ENCODE measurements at regions not wholly inside any gene's neighbourhood (a gene's known extent, or its start where the extent isn't known, plus 50 kb on each side); places are given as distances from the start of the nearest gene placed in this dataset.
"Not testable (repeated sequence)": the region's sequence is repeated elsewhere in the genome, so short reads cannot be mapped to it uniquely, and the experiment has no call there.

DNA sequence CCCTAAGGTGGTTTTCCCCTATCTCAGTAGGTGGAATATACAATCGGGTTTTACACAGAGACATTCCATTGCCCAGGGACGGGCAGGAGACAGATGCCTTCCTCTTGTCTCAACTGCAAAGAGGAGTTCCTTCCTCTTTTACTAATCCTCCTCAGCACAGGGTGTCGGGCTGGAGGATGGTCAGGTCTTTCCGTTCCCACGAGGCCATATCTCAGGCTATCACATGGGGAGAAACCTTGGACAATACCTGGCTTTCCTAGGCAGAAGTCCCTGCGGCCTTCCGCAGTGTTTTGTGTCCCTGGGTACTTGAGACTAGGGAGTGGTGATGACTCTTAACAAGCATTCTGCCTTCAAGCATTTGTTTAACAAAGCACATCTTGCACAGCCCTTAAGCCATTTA, 555.8 kb downstream of the HTR7 start:
- H3K4me1 Mint-ChIP-seq; H3K27me3 ChIP-seq (replicated peaks in 1 of 4; ENCODE audit: control extremely low read depth in 1 of 4, control insufficient read depth in 3 of 4, insufficient read depth in 4 of 4, low read length in 3 of 4); H3K9ac ChIP-seq (ENCODE audit: low read length); CTCF ChIA-PET; H3K27me3 Mint-ChIP-seq; ATAC-seq (ENCODE audit: low read depth); H3K27ac Mint-ChIP-seq; intact Hi-C loops (cut with micrococcal nuclease); POLR2A ChIA-PET; H3K4me3 Mint-ChIP-seq; H3K9me3 Mint-ChIP-seq (ENCODE audit: insufficient read depth); H3K4me2 ChIP-seq (replicated peaks; ENCODE audit: low read depth, low read length, poor library complexity, severe bottlenecking); H3K9me3 ChIP-seq (ENCODE audit: control extremely low read depth in 1 of 3, control insufficient read depth in 2 of 3, insufficient read depth in 1 of 3, low read length in 2 of 3); DNase-seq; H3K27ac ChIP-seq (ENCODE audit: low read length in 2 of 2); H3K79me2 ChIP-seq (ENCODE audit: control insufficient read depth, insufficient read depth, low read length); H4K20me1 ChIP-seq (ENCODE audit: control insufficient read depth, insufficient read depth, low read length, poor library complexity, severe bottlenecking); H2AFZ ChIP-seq (ENCODE audit: insufficient read depth, low read depth, low read length, poor library complexity, severe bottlenecking); H3K4me3 ChIP-seq (ENCODE audit: control extremely low read depth in 1 of 5, extremely low read depth in 1 of 5, insufficient read depth in 1 of 5, low read depth in 2 of 5, low read length in 4 of 5); H3K4me1 ChIP-seq (ENCODE audit: control insufficient read depth in 2 of 2, insufficient read depth in 2 of 2, low read length in 2 of 2); H3K36me3 ChIP-seq (replicated peaks in 1 of 2; ENCODE audit: control extremely low read depth in 1 of 2, control insufficient read depth in 1 of 2, extremely low read depth in 1 of 2, insufficient read depth in 2 of 2, low read length in 1 of 2): not testable (repeated sequence)
- WGBS (ENCODE audit: insufficient coverage), result no CpG with 5 or more reads among the region's 7 CpGs

DNA sequence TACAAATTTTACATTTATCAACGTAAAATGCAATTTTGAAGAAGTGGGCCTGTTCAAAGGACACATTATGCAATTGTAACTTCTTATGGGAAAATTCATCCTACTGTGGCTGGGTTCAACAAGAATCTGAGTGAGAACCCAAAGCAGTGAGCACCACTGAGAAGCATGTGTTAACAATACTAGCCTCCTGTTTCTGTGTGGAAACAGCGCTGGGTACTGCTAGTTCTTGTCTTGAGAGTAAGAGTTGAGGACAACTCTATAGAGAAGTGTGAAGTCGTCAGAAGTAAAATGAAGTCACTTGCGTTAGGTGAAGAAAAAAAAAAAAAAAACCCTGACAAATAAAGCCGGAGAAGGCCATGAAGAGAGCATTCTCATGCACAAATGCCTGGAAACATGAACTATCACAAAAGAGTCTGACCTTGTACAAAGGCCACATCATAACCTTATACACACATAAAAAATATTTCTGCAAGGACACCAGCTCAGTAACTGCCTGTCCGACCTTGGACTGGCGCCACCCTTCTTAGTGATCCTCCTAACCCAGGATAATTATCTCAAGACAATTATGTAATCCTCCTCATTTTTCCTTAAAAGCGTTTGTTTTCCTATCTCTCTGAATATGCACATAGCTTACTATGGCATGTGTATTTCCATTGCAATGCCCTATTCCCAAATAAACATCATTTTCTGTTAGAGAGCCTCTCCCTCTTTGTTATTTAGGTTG, 554.9 kb downstream of the HTR7 start:
- TF ChIP-seq, protein P1, sequence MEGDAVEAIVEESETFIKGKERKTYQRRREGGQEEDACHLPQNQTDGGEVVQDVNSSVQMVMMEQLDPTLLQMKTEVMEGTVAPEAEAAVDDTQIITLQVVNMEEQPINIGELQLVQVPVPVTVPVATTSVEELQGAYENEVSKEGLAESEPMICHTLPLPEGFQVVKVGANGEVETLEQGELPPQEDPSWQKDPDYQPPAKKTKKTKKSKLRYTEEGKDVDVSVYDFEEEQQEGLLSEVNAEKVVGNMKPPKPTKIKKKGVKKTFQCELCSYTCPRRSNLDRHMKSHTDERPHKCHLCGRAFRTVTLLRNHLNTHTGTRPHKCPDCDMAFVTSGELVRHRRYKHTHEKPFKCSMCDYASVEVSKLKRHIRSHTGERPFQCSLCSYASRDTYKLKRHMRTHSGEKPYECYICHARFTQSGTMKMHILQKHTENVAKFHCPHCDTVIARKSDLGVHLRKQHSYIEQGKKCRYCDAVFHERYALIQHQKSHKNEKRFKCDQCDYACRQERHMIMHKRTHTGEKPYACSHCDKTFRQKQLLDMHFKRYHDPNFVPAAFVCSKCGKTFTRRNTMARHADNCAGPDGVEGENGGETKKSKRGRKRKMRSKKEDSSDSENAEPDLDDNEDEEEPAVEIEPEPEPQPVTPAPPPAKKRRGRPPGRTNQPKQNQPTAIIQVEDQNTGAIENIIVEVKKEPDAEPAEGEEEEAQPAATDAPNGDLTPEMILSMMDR (IDR thresholded peaks at IDR 0.05), result no peak
- TF ChIP-seq EZH2 (IDR thresholded peaks at IDR 0.05; ENCODE audit: borderline replicate concordance, insufficient read depth, low read depth, low read length, poor library complexity, severe bottlenecking), result no peak
- ATAC-seq (ENCODE audit: low read depth) (no peak), DNase-seq (no peak)
- Mint-ChIP-seq H3K4me3 (no peak overlapping the region), H3K9me3 (ENCODE audit: insufficient read depth) (no peaks in the 10 kb centered on the region), H3K27ac (no peak overlapping the region), H3K4me1 (no peaks in the 10 kb centered on the region), H3K27me3 (peaks cover 8% of the 10 kb centered on the region)
- Histone ChIP-seq H3K4me3 (ENCODE audit: control extremely low read depth in 1 of 5, extremely low read depth in 1 of 5, insufficient read depth in 1 of 5, low read depth in 2 of 5, low read length in 4 of 5) (no peak overlapping the region), H3K9ac (ENCODE audit: low read length) (no peak overlapping the region), H3K4me1 (ENCODE audit: control insufficient read depth in 2 of 2, insufficient read depth in 2 of 2, low read length in 2 of 2) (no peaks in the 10 kb centered on the region), H3K27me3 (replicated peaks in 1 of 4; ENCODE audit: control extremely low read depth in 1 of 4, control insufficient read depth in 3 of 4, insufficient read depth in 4 of 4, low read length in 3 of 4) (no peaks in the 10 kb centered on the region), H3K9me3 (ENCODE audit: control extremely low read depth in 1 of 3, control insufficient read depth in 2 of 3, insufficient read depth in 1 of 3, low read length in 2 of 3) (peaks cover 0 to 2% (median 0%) of the 10 kb centered on the region in 3 donors), H3K36me3 (replicated peaks in 1 of 2; ENCODE audit: control extremely low read depth in 1 of 2, control insufficient read depth in 1 of 2, extremely low read depth in 1 of 2, insufficient read depth in 2 of 2, low read length in 1 of 2) (no peaks in the 10 kb centered on the region), H3K27ac (ENCODE audit: low read length in 2 of 2) (no peak overlapping the region), H3K4me2 (replicated peaks; ENCODE audit: low read depth, low read length, poor library complexity, severe bottlenecking) (no peak overlapping the region), H2AFZ (ENCODE audit: insufficient read depth, low read depth, low read length, poor library complexity, severe bottlenecking) (no peak overlapping the region), H4K20me1 (ENCODE audit: control insufficient read depth, insufficient read depth, low read length, poor library complexity, severe bottlenecking) (no peaks in the 10 kb centered on the region), H3K79me2 (ENCODE audit: control insufficient read depth, insufficient read depth, low read length) (no peaks in the 10 kb centered on the region)
- WGBS (ENCODE audit: insufficient coverage), result 94% methylated on average over 4 of the region's 8 CpGs
- CTCF ChIA-PET, result no interaction called here
- POLR2A ChIA-PET, result no interaction called here
- intact Hi-C loops (cut with micrococcal nuclease), result no loop called here

All from B cell (primary cell).